ENCODE measurements at regions not wholly inside any gene's neighbourhood (a gene's known extent, or its start where the extent isn't known, plus 50 kb on each side); places are given as distances from the start of the nearest gene placed in this dataset.

- Mint-ChIP-seq H3K9me3 (peaks cover 9% of the 10 kb centered on the region), H3K27ac (no peak overlapping the region), H3K4me1 (peaks cover 27% of the 10 kb centered on the region), H3K36me3 (ENCODE audit: low read depth) (no peaks in the 10 kb centered on the region), H3K27me3 (no peaks in the 10 kb centered on the region), H3K4me3 (no peak overlapping the region)
- no peak for DNase-seq
- intact Hi-C loops (cut with micrococcal nuclease): loop anchor here (5.0 kb wide), 3 partner anchors 79 to 236 kb away; partner anchors contain the start of genes AASDH and CEP135
These were observed 203.8 kb downstream of the AASDH start for GRCh38 chr4:56183344-56183959.

- Mint-ChIP-seq H3K27ac (no peak overlapping the region), H3K9me3 (peaks cover 11% of the 10 kb centered on the region), H3K27me3 (peaks cover 3% of the 10 kb centered on the region), H3K4me1 (peaks cover 27% of the 10 kb centered on the region), H3K36me3 (ENCODE audit: low read depth) (no peaks in the 10 kb centered on the region), H3K4me3 (no peak overlapping the region)
- no peak for DNase-seq
- intact Hi-C loops (cut with micrococcal nuclease): loop anchor here (5.0 kb wide), 3 partner anchors 80 to 235 kb away; partner anchors contain the start of genes AASDH and CEP135
These were observed 204.9 kb downstream of the AASDH start for GRCh38 chr4:56182356-56182755.

GRCh38 chr4:56181140-56181953, 205.9 kb downstream of the AASDH start:
- Mint-ChIP-seq H3K4me3 (peak overlapping the region; percentile 48), H3K27ac (peak overlapping the region; percentile 77), H3K4me1 (peaks cover 26% of the 10 kb centered on the region), H3K36me3 (ENCODE audit: low read depth) (no peaks in the 10 kb centered on the region), H3K27me3 (peaks cover 4% of the 10 kb centered on the region), H3K9me3 (peaks cover 16% of the 10 kb centered on the region)
- intact Hi-C loops (cut with micrococcal nuclease): loop anchor here (5.0 kb wide), 3 partner anchors 81 to 234 kb away; partner anchors contain the start of genes AASDH and CEP135
- peak; percentile 69 for DNase-seq

GRCh38 chr4:56169061-56169460, 218.2 kb downstream of the AASDH start:
- H3K4me1 Mint-ChIP-seq: no peaks in the 10 kb centered on the region
- intact Hi-C loops (cut with micrococcal nuclease): no loop called here
- H3K9me3 Mint-ChIP-seq: peaks cover 4% of the 10 kb centered on the region
- no peaks in the 10 kb centered on the region for H3K36me3 Mint-ChIP-seq (ENCODE audit: low read depth)
- H3K4me3 Mint-ChIP-seq: no peak overlapping the region
- no peak overlapping the region for H3K27ac Mint-ChIP-seq
- DNase-seq: no peak
- H3K27me3 Mint-ChIP-seq: peaks cover 6% of the 10 kb centered on the region

- intact Hi-C loops (cut with micrococcal nuclease): no loop called here
- no peak overlapping the region for H3K27ac Mint-ChIP-seq
- no peaks in the 10 kb centered on the region for H3K4me1 Mint-ChIP-seq
- H3K36me3 Mint-ChIP-seq (ENCODE audit: low read depth): no peaks in the 10 kb centered on the region
- DNase-seq: no peak
- H3K27me3 Mint-ChIP-seq: peaks cover 6% of the 10 kb centered on the region
- peaks cover 4% of the 10 kb centered on the region for H3K9me3 Mint-ChIP-seq
- H3K4me3 Mint-ChIP-seq: no peak overlapping the region
These were observed 216.2 kb downstream of the CEP135 start for GRCh38 chr4:56164907-56165306.

- intact Hi-C loops (cut with micrococcal nuclease): no loop called here
- Mint-ChIP-seq H3K4me3 (no peak overlapping the region), H3K27ac (no peak overlapping the region), H3K36me3 (ENCODE audit: low read depth) (no peaks in the 10 kb centered on the region), H3K9me3 (no peaks in the 10 kb centered on the region), H3K4me1 (peaks cover 3% of the 10 kb centered on the region), H3K27me3 (no peaks in the 10 kb centered on the region)
- DNase-seq: no peak
These were observed 211.9 kb downstream of the CEP135 start for GRCh38 chr4:56160636-56161035.

- DNase-seq: no peak
- H3K36me3 Mint-ChIP-seq (ENCODE audit: low read depth): no peaks in the 10 kb centered on the region
- H3K4me1 Mint-ChIP-seq: peaks cover 3% of the 10 kb centered on the region
- no peaks in the 10 kb centered on the region for H3K9me3 Mint-ChIP-seq
- H3K27ac Mint-ChIP-seq: no peak overlapping the region
- H3K4me3 Mint-ChIP-seq: no peak overlapping the region
- intact Hi-C loops (cut with micrococcal nuclease): no loop called here
- no peaks in the 10 kb centered on the region for H3K27me3 Mint-ChIP-seq
These were observed 209.7 kb downstream of the CEP135 start for GRCh38 chr4:56158483-56158882.

GRCh38 chr4:56156141-56156540, 207.4 kb downstream of the CEP135 start:
- Mint-ChIP-seq H3K4me1 (peaks cover 3% of the 10 kb centered on the region), H3K4me3 (no peak overlapping the region), H3K27me3 (no peaks in the 10 kb centered on the region), H3K36me3 (ENCODE audit: low read depth) (no peaks in the 10 kb centered on the region), H3K27ac (no peak overlapping the region), H3K9me3 (no peaks in the 10 kb centered on the region)
- DNase-seq: no peak
- intact Hi-C loops (cut with micrococcal nuclease): no loop called here

- Mint-ChIP-seq H3K27me3 (no peaks in the 10 kb centered on the region), H3K9me3 (no peaks in the 10 kb centered on the region), H3K4me1 (peaks cover 3% of the 10 kb centered on the region), H3K27ac (no peak overlapping the region), H3K4me3 (no peak overlapping the region), H3K36me3 (ENCODE audit: low read depth) (no peaks in the 10 kb centered on the region)
- intact Hi-C loops (cut with micrococcal nuclease): no loop called here
- no peak for DNase-seq
These were observed 206.7 kb downstream of the CEP135 start for GRCh38 chr4:56155432-56155831.

GRCh38 chr4:56149591-56149990, 200.8 kb downstream of the CEP135 start:
- H3K4me1 Mint-ChIP-seq: peaks cover 2% of the 10 kb centered on the region
- H3K27me3 Mint-ChIP-seq: peaks cover 2% of the 10 kb centered on the region
- no peak for DNase-seq
- H3K36me3 Mint-ChIP-seq (ENCODE audit: low read depth): no peaks in the 10 kb centered on the region
- intact Hi-C loops (cut with micrococcal nuclease): no loop called here
- H3K4me3 Mint-ChIP-seq: no peak overlapping the region
- no peak overlapping the region for H3K27ac Mint-ChIP-seq
- peaks cover 3% of the 10 kb centered on the region for H3K9me3 Mint-ChIP-seq

GRCh38 chr4:56148428-56148827, 199.7 kb downstream of the CEP135 start:
- no peak for DNase-seq
- peaks cover 3% of the 10 kb centered on the region for H3K9me3 Mint-ChIP-seq
- no peak overlapping the region for H3K27ac Mint-ChIP-seq
- H3K36me3 Mint-ChIP-seq (ENCODE audit: low read depth): no peaks in the 10 kb centered on the region
- H3K4me1 Mint-ChIP-seq: peaks cover 2% of the 10 kb centered on the region
- no peak overlapping the region for H3K4me3 Mint-ChIP-seq
- peaks cover 8% of the 10 kb centered on the region for H3K27me3 Mint-ChIP-seq
- intact Hi-C loops (cut with micrococcal nuclease): no loop called here

- H3K4me3 Mint-ChIP-seq: no peak overlapping the region
- H3K27me3 Mint-ChIP-seq: peaks cover 8% of the 10 kb centered on the region
- H3K4me1 Mint-ChIP-seq: peaks cover 2% of the 10 kb centered on the region
These were observed 198.6 kb downstream of the CEP135 start for GRCh38 chr4:56147371-56147770.

GRCh38 chr4:56146956-56147355, 198.2 kb downstream of the CEP135 start:
- H3K36me3 Mint-ChIP-seq (ENCODE audit: low read depth): no peaks in the 10 kb centered on the region
- no peak overlapping the region for H3K27ac Mint-ChIP-seq
- intact Hi-C loops (cut with micrococcal nuclease): no loop called here
- DNase-seq: no peak
- H3K9me3 Mint-ChIP-seq: peaks cover 3% of the 10 kb centered on the region
- H3K27me3 Mint-ChIP-seq: peaks cover 8% of the 10 kb centered on the region
- H3K4me1 Mint-ChIP-seq: peaks cover 2% of the 10 kb centered on the region
- no peak overlapping the region for H3K4me3 Mint-ChIP-seq

More at GRCh38 chr4:56147371-56147770, 198.6 kb downstream of the CEP135 start:
- Mint-ChIP-seq H3K27ac (no peak overlapping the region), H3K36me3 (ENCODE audit: low read depth) (no peaks in the 10 kb centered on the region), H3K9me3 (peaks cover 3% of the 10 kb centered on the region)
- intact Hi-C loops (cut with micrococcal nuclease): no loop called here
- no peak for DNase-seq

GRCh38 chr4:56142088-56142487, 193.3 kb downstream of the CEP135 start:
- Mint-ChIP-seq H3K27ac (no peak overlapping the region), H3K4me3 (no peak overlapping the region), H3K36me3 (ENCODE audit: low read depth) (no peaks in the 10 kb centered on the region), H3K4me1 (no peaks in the 10 kb centered on the region), H3K9me3 (no peaks in the 10 kb centered on the region), H3K27me3 (peaks cover 8% of the 10 kb centered on the region)
- intact Hi-C loops (cut with micrococcal nuclease): no loop called here
- no peak for DNase-seq
